ENCODE measurements at regions not wholly inside any gene's neighbourhood (a gene's known extent, or its start where the extent isn't known, plus 50 kb on each side); places are given as distances from the start of the nearest gene placed in this dataset.

DNA sequence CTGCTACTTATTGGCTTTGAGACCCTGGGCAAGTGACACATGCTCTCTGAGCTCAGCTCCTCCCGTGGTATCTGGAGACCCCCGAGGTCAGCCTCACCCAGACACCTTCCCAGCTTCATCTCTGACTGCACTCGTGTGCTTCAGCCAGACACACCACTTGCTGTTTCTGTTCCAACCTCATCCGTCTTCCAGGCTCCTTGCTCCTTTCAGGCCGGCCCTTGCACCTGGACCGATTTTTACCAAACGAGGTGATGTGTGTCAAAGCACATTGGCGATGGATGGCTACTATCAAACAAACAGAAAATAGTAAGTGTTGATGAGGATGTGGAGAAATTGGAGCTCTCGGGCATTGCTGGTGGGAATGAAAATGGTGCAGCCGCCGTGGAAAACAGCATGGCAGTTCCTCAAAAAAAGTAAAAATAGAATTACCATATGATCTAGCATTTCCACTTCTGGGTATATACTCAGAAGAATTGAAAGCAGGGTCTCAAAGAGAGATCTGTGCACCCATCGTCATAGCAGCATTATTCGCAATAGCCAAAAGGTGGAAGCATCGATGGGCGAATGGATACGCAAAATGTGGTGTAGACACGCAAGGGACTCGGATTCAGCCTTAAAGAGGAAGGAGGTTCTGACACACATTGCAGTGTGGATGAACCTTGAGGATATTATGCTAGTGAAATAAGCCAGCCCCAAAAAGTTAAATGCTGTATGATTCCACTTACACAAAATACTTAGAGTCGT, 96.1 kb upstream of the IER5L start:
- DNase-seq: no peak

DNA sequence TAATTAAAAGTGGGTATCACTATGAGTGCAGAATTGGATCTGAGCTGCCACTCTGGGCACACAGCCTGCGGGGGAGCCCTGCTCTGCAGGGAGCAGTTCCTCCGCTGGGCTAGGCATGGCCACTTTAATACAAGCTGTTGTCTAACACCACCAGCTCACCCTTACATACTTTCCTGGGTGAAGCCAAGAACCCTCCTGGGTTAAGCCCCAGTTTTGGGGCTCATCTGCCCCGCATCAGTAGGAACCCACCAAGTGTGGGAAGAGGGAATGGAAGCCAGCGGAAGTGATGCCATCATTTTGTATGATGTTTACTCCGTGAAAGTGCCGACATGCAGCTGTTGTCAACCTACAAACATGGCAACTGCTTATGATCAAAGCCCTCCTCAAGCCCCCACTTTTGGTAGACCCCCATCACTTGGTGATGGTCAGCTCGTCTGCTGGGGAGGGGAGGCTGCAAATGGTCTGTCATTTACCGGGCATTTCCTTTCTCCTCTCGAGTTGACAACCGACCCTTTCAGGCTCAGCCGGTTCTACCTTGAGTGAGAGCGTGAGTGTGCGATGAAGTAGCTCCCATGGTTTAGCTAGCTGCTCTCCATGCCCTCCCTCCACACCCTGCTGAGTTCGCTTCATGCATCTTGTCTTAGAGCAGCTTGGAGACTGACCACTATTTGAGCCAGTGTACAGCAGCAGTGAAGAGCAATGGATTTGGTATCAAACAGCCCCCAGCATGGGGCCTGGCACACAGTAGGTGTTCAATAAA, 95.3 kb upstream of the IER5L start:
- DNase-seq: no peak

DNA sequence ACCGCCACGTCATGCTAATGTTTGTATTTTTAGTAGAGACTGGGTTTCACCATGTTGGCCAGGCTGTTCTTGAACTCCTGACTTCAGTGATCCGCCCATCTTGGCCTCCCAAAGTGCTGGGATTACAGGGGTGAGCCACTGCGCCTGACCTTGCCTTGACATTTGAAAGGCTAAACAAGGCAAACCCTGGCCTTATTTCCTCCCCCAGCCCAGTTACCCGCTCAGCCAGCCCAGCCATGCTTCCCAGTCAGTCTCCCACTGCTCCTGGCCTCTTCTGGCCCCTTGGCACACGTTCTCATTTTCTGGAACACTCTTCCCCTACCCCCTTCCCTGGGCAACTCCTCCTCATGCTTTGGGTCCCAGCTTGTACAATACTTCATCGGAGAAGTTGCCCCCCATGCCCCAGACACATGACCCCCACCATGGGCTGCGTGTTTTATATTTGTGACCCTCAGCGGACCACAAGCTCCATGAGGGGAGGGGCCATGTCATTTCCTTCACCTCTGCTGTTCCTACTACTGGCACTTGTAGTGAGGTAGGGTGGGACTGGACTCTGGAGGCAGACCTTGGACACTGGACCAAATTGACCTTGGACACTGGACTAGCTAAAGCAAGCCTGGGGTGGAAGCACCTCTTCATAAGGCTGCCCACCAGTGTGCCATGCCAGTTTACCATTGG, 94.4 kb upstream of the IER5L start:
- DNase-seq: no peak

DNA sequence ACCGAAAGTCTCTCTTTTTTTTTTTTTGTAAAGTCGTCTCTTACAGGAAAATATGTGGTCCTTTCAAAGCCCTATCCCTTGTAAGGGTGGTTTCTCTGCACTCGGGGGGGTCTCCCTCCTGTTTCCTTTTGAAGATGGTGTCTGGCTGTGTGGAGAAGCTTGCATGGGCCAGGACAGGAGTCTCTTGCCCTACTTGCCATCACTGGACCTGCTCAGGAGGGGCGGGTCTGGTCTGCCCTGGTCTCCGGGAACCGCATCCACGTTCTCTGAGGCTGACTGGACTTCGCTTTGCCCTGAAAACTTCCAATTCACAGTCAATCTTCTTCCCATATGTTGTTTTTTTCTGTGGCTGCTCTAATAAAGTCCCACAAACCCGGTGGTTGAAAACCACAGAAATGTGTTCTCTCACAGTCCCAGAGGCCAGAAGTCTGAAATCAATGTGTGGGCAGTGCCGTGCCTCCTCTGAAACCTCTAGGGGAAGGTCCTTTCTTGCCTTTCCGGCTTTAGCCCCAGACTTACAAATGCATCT, 92.9 kb upstream of the IER5L start:
- DNase-seq: no peak

DNA sequence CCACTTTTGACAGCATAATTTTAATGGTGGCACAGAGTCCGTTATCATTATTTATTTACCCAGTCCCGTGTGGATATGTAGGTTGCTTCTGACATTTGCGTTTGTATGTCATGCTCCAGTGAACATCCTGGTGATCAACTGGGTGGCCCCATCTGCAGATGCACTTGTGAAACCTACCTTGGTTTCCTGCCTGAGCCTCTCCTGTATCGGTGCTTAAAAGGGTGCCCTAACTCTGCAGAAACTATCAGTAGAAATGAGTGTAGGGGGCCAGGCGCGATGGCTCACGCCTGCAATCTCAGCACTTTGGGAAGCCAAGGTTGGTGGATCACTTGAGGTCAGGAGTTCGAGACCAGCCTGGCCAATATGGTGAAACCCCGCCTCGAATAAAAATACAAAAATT, 92.1 kb upstream of the IER5L start:
- no peak for DNase-seq

DNA sequence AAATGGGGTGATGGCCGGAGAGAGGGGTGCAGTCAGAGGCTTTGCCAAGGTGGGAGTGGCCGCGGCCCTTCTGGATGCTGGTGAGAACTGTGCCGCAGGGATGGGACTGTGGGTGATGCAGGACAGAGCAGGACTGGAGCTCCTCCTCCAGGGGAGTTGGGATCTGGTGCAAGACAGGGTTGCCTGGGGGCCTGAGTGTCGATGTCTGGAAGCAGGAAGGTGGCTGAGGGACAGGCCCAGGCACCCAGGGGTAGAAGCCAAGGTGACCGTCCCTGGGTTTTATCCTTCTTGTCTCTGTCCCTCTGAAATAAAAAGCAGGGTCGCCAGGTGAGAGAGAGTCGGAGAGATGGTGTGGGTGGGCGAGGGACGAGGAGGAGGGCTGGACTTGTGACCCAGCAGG, 89.1 kb upstream of the IER5L start:
- no peak for DNase-seq

DNA sequence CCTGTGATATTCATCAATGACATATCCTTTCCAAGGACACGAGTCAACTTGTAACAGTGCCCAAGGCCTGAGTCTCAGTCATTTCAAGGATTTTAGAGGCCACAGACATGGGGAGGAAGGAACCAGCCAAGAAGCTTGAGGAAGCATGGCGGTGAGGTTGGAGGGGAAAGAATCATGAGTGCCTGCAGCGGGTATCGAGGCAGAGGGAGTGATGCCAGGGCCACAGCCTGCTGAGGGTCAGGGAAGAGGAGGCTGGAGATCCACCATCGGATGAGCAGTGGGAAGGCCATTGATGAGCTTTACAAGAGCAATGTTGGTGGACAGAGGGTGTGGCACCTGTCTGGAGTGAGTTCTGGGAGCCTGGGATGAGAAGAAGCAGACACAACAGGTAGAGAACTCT, 88.5 kb upstream of the IER5L start:
- DNase-seq: no peak

DNA sequence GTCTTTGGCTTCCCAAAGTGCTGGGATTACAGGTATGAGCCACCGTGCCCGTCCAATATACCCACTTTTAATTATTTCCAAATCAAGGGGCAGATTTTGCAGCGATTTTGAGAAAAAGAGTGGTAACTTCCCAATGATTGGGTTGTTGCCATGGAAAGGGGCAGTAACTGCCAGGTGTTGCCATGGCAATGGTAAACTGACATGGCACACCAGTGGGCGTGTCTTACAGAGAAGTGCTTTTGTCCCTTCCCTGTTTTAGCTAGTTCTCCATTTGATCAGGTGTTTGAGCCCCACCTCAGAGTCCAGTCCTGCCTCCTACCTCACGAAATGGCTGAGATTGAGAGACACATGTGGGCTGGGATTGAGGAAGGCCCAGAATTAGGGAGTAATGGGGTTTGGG, 86.3 kb upstream of the IER5L start:
- no peak for DNase-seq

DNA sequence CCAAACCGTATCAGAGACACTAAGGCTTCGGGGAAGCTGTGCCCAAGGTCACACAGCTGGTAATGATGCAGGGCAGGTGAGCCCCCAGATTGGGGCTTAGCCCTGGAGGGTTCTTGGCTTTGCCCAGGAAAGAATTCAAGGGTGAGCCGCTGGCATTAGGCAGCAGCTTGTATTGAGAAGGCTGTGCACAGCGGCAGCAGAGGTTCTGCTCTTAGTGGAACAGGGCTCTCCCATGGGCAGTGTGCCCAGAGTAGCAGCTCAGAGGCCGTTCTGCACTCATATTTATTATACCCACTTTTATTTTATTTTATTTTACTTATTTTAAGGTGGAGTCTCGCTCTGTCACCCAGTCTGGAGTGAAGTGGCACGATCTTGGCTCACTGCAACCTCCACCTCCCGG, 85.8 kb upstream of the IER5L start:
- DNase-seq: no peak

DNA sequence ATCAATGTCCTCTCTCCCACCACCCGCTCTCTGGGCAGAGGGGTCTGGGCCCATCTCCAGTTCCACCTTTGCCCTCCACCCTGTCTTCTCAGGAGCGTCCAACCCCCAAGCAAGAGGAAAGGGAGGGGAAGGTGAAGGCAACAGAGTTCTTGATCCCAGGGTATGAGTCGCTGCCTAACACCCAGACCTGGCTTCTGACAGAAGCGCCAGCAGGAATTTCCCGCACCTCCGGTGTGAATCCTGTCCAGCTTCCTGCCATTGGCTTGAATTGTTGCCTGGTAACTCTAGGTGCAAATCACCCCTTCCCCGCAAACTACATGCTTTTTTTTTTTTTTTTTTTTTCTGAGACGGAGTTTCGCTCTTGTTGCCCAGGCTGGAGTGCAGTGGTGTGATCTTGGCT, 84.2 kb upstream of the IER5L start:
- no peak for DNase-seq

DNA sequence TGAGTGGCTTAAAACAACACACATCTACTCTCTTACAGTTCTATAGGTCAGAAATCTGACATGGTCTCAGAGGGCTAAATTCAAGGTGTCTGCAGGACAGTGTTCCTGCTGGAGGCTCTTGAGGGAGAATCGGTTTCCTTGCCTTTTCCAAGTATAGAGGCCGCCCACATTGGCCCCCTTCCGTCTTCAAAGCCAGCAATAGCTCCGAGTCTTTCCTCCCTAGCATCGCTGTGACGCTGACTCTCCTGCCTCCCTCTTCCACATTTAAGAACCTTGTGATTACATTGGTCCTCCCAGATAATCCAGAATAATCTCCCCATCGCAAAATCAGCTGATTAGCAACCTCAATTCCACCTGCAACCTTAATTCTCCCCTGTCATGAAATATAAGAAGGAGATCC, 81.3 kb upstream of the IER5L start:
- no peak for DNase-seq

DNA sequence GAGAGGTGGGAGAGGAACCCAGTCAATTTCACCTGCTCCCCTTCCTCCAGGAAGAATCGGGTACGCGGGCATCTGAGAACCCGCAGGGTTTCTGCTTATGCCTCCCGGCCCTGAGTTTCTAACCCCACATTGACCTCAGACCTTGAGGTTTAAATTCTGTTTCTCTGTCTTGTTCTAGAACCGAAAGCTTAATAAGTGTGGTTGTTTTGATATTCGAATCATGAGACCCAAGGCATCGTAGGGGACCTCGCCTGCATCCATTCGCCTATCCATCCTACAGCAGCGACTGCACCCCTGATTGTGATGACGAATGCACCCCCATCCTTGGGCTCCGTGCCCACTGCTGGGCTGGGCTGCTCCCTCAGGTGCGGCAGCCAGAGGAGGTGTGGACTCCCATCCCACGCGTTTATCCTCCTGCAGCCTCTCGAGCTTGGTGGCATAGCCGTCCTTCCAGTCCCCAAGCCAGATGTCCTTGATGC, 80.8 kb upstream of the IER5L start:
- DNase-seq: no peak

DNA sequence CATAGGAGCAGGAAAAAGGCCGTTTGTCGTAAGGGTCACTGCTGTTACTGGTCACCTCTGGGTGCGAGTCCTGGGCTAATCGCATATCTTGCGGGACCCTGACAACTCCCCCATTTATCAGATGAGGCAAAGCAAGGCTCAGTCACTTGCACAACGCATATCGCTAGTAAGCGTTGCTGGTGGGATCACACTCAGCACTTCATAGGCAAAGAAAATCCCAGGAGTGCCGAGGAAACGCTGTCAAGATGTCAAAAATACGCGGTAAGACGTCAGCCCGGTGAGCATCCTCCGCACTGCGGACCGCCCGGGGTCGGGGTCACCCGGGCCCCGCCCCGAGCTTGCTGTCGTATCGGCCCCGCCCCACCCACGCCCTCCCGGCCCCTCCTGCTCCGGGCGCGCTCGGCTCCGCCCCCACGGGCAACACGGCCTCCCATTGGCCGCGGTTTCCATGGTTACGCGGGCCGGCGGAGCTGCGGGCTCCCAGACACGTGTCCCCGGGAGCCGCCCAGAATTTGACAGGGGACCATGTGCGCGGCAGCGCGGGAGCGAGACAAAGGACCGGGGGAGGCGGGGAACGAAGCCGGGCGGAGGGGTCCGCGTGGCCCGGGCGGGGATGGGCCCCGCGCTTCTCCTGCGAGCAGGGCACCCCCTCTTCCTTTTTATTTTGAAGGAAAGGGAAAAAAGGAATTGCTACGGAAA, 80.2 kb upstream of the IER5L start:
- peak; percentile 45 for DNase-seq

DNA sequence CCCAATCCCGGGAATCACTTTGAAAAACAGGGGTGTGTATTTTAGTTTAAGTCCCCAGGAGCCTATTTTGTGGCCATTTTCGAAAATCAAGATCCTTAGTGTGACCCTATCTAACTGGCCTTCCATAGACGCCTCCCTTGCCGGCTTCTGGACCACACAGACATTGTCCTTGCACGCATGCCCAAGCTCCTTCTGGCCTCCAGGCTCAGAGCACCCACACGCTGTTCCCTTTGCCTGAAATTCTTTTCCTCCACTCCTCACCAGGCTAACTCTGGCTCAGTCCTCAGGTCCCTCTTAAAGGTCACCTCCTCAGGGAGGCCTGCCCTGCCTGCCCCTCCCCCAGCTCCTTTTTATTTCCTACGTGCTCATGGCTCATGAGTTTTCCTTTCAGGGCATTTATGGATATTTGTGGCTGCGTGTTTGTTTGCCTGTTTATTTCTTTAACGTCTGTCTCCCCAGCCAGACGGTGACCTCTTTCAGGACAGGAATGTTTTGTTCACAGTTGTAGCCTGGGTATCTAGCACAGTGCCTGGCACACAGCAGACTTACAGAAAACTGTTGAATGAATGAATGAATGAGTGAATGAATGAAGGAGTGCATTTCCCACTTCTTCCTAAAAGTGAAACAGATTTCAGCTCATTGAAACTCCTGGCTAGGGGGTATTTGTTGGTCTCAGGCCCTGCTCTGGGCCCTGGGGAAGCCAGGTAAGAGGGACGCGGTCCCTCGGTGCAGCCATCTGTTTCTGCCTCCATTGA, 79.1 kb upstream of the IER5L start:
- DNase-seq: no peak

DNA sequence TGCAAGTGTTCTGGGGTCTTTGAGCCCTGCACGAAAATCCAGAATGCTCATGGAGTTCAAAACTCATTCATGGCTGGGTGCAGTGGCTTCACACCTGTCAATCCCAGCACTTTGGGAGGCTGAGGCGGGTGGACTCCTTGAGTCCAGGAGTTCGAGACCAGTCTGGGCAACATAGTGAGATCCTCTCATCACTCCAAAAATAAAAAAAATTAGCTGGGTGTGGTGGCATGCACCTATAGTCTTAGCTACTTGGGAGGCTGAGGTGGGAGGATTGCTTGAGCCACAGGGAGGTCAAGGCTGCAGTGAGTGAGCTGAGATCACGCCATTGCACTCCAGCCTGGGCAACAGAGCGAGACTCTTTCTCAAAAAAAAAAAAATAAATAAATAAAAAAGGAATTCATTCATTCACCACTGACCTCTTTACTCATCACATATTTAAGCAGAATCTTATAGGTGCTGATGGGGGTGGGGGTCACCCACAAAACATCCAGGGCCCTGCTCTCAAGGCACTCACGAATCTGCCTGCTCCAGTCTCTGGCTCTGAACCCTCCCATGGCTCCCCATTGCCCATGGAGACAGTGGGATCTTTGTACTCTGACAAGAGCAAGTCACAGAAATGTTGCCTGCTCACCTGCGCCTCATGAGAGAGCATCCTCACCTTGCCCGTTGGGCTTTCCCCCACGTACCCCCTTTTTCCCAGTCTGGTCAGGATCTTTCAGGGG, 76.7 kb upstream of the IER5L start:
- DNase-seq: no peak

DNA sequence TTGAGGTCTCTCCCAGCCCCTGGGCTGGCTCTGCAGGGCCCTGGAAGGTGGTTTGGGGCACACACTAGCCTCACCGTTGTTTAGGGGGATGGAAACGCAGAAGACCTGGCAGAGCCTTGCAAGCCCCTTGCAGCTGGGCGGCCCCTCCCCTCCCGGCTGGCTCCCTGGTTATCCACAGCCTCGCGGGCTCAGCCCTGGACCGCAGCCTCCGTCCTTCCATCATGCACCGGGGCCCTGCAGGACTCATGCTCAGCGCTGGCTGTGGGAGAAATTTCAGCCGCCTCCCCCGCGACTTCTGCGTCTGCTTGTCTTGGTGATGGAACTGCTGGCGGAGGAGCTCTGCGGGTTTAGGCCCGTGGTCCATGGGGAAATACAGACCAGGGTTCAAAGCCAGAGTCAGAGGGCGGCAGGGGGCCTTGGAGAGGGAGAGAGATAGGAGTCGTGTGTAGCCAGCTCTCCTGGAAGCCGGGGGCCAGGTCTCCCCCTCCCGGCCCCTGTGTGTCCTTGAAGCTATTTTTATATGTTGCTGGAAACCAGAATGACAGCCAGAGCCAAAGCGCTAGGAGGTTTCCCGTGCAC, 75.8 kb upstream of the IER5L start:
- DNase-seq: no peak

DNA sequence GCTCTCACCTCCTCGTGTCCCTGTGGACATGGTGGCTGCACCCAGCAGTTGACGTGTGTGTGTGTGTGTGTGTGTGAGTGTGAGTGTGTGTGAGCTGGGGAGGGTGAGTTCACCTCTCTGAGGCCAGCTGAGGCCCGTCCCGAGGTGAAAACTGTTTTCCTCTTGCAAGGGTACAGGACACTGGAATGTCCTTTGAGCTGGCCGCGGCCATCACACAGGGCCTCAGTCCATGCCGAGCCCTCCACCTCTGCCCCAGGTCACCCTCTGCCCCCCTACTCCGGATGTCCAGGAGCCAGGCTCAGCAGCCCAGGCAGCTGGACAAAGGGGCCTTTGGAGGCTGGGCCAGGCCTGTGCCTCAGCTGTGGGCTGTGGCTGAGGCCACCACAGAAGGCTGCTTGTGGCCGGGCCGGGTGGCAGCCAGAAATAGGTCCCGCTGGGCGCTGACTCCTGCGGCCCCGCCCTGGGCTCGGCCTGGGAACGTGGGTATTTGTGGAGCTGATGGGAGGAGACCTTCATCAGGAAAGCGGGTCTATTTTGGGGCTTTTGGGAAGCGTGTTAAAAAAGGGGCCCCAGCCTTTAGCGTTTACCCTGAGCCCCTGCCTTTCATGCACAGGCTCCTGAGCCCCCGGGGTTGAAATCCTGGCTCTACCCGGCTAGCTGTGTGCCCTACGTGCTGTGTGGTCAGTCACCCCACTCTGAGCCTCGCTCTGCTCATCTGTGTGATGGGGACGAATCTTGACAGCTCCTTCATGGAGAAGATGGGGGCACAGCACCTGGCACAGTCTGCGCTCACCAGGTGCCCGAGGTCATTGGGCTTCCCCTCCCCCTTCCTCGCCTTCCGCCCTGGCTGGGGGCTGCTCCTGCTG, 75.1 kb upstream of the IER5L start:
- DNase-seq: no peak

DNA sequence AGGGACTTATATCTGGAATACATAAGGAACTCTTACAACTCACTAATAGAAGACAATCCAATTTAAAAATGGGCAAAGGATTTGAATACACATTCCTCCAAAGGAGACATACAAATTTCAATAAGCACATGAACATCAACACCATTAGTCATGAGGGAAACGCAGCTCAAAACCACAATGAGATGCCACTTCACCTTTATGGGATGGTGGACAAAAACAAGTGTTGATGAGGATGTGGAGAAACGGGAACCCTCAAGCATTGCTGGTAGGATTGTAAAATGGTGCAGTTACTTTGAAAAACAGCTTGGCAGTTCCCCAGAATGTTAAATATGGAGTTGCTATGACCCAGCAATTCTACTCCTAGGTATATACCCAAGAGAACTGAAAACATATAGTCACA, 72.7 kb upstream of the IER5L start:
- DNase-seq: no peak

DNA sequence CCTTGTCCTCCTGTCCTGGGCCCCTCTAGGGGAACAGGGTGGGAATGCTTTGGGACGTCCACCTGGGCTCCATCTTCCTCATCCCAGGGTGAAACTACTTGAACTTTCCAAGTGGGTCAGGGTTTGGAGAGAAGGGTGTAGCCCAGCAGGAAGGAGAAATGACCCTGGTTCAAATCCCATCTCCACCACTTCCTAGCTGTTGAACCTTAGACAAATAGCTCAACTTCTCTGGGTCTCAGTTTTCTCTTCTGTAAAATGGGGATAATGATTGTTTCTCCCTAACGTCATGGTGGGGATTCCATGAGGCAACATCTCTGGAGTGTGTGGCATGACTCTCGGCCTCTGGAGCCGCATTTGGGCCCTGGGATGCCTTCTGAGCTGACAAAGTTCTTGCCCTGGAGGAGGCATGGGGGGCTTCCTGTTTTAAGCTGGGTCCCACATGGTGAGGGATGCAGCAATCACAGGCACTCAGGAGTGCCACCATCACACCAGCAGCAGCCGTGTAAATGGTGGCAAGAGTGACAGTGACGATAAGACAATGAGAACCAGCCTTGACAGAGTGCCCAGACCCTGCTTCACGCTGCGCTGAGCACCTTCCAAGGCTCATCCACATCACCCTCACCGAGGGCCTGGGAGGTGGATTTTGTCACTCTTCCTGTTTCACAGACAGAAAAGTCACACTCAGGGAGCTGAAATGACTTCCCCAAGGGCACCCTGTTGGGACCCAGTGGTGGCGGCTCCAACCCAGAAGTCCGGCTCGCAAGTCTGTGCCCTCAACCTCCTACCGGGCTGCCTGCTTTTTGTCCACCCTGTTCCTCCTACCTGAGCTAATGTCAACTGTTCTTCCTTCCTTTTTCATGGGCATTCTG, 69.5 kb upstream of the IER5L start:
- DNase-seq: no peak

Data from NCI-H2227 treated with DMSO at 0.1 percent for 48 hours (cell line).